GM23338 (cell line): ENCODE measurements at regions not wholly inside any gene's neighbourhood (a gene's known extent, or its start where the extent isn't known, plus 50 kb on each side); places are given as distances from the start of the nearest gene placed in this dataset.

Experiments used
- CREB1 ChIP-seq: fragments of 250-450 bp; sonication (Bioruptor Pico); IDR thresholded peaks from 2 replicates; pipeline ENCODE4 v1.5.0; 2020; ENCODE audit warnings: low read depth, mild to moderate bottlenecking, moderate library complexity
- EZH2 ChIP-seq: fragments of 200-600 bp; sonication (generic); IDR thresholded peaks from one replicate; pipeline ENCODE4 v1.8.0; 2017; ENCODE audit warnings: antibody characterized with exemption, mild to moderate bottlenecking, low read depth; ENCODE audit not compliant: unreplicated experiment
- EZH2phosphoT487 ChIP-seq: fragments of 200-600 bp; sonication (generic); IDR thresholded peaks from one replicate; pipeline ENCODE4 v1.8.1; 2018; ENCODE audit warnings: antibody characterized with exemption; ENCODE audit not compliant: unreplicated experiment
- NANOG ChIP-seq: IDR thresholded peaks from 2 replicates; pipeline ENCODE4 v1.6.1; 2016; ENCODE audit warnings: antibody characterized with exemption, borderline replicate concordance
- POLR2AphosphoS5 ChIP-seq: IDR thresholded peaks from 2 replicates; pipeline ENCODE4 v1.6.1; 2016; ENCODE audit warnings: antibody characterized with exemption, low read depth
- ZNF114 ChIP-seq: fragments of 250-450 bp; sonication (Bioruptor Pico); IDR thresholded peaks from 2 replicates; pipeline ENCODE4 v1.5.0; 2020; ENCODE audit warnings: mild to moderate bottlenecking, moderate library complexity
- TF ChIP-seq, protein P1 (sequence below): IDR thresholded peaks from one replicate; pipeline ENCODE4 v1.6.1; 2018; ENCODE audit warnings: antibody characterized with exemption; ENCODE audit not compliant: unreplicated experiment
- TF ChIP-seq, protein P2 (sequence below), 2 experiments: fragments of 200-600 bp in 1 of 2; sonication (generic) in 1 of 2; conservative IDR thresholded peaks; 2 replicates each; pipeline versions ENCODE4 v1.5.1 to v1.6.1; 2016 to 2017; ENCODE audit warnings: antibody characterized with exemption in 2 of 2, low read depth in 2 of 2, mild to moderate bottlenecking in 2 of 2, moderate library complexity in 1 of 2
- TF ChIP-seq, protein P3 (sequence below): IDR thresholded peaks from 2 replicates; pipeline ENCODE4 v1.6.1; 2016; ENCODE audit warnings: antibody characterized with exemption

DNA sequence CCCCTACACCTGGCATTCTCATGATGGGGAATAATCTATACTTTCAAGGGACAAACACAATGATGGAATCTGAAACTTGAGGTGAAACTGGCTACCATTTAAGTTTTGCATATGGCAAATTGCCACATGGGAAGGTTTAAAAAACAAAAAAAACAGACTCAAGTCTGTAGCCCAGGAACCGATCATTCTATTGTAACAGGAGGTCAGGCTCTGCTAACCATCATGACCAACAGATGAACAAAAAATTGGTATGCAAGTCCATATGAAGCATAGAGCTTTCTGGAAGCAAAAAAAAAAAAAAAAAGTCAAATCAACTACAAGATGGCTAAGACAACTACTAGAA lies 594.3 kb upstream of the DIPK2B start:
- TF ChIP-seq, protein P1, sequence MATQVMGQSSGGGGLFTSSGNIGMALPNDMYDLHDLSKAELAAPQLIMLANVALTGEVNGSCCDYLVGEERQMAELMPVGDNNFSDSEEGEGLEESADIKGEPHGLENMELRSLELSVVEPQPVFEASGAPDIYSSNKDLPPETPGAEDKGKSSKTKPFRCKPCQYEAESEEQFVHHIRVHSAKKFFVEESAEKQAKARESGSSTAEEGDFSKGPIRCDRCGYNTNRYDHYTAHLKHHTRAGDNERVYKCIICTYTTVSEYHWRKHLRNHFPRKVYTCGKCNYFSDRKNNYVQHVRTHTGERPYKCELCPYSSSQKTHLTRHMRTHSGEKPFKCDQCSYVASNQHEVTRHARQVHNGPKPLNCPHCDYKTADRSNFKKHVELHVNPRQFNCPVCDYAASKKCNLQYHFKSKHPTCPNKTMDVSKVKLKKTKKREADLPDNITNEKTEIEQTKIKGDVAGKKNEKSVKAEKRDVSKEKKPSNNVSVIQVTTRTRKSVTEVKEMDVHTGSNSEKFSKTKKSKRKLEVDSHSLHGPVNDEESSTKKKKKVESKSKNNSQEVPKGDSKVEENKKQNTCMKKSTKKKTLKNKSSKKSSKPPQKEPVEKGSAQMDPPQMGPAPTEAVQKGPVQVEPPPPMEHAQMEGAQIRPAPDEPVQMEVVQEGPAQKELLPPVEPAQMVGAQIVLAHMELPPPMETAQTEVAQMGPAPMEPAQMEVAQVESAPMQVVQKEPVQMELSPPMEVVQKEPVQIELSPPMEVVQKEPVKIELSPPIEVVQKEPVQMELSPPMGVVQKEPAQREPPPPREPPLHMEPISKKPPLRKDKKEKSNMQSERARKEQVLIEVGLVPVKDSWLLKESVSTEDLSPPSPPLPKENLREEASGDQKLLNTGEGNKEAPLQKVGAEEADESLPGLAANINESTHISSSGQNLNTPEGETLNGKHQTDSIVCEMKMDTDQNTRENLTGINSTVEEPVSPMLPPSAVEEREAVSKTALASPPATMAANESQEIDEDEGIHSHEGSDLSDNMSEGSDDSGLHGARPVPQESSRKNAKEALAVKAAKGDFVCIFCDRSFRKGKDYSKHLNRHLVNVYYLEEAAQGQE, result no peak
- TF ChIP-seq, protein P2, sequence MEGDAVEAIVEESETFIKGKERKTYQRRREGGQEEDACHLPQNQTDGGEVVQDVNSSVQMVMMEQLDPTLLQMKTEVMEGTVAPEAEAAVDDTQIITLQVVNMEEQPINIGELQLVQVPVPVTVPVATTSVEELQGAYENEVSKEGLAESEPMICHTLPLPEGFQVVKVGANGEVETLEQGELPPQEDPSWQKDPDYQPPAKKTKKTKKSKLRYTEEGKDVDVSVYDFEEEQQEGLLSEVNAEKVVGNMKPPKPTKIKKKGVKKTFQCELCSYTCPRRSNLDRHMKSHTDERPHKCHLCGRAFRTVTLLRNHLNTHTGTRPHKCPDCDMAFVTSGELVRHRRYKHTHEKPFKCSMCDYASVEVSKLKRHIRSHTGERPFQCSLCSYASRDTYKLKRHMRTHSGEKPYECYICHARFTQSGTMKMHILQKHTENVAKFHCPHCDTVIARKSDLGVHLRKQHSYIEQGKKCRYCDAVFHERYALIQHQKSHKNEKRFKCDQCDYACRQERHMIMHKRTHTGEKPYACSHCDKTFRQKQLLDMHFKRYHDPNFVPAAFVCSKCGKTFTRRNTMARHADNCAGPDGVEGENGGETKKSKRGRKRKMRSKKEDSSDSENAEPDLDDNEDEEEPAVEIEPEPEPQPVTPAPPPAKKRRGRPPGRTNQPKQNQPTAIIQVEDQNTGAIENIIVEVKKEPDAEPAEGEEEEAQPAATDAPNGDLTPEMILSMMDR (conservative IDR thresholded peaks at IDR 0.05; ENCODE audit: low read depth in 2 of 2), result no peak
- TF ChIP-seq ZNF114 (CRISPR knock-in tag) (no peak), EZH2 (no peak), POLR2AphosphoS5 (no peak), NANOG (no peak), EZH2phosphoT487 (no peak), CREB1 (CRISPR knock-in tag) (no peak)
- TF ChIP-seq, protein P3, sequence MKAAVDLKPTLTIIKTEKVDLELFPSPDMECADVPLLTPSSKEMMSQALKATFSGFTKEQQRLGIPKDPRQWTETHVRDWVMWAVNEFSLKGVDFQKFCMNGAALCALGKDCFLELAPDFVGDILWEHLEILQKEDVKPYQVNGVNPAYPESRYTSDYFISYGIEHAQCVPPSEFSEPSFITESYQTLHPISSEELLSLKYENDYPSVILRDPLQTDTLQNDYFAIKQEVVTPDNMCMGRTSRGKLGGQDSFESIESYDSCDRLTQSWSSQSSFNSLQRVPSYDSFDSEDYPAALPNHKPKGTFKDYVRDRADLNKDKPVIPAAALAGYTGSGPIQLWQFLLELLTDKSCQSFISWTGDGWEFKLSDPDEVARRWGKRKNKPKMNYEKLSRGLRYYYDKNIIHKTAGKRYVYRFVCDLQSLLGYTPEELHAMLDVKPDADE, result no peak
